Kidney tubule cell (primary cell): ENCODE measurements at regions not wholly inside any gene's neighbourhood (a gene's known extent, or its start where the extent isn't known, plus 50 kb on each side); places are given as distances from the start of the nearest gene placed in this dataset.

Experiments used
- DNase-seq: peaks from one replicate; pipeline ENCODE4 v3.0.0-alpha.2; 2018; ENCODE audit warnings: low spot score

- no peak for DNase-seq
These were observed 2025.2 kb downstream of the PCDH7 start for GRCh38 chr4:32745351-32745750.

- DNase-seq = no peak
These were observed 2027.9 kb downstream of the PCDH7 start for GRCh38 chr4:32748061-32748460.

GRCh38 chr4:32748498-32748897 lies 2028.3 kb downstream of the PCDH7 start:
- peak; percentile 23 for DNase-seq

- no peak for DNase-seq
These were observed 2032.8 kb downstream of the PCDH7 start for GRCh38 chr4:32752962-32753361.

- no peak for DNase-seq
These were observed 2048.7 kb downstream of the PCDH7 start for GRCh38 chr4:32768664-32769389.

- DNase-seq = no peak
These were observed 2051.3 kb downstream of the PCDH7 start for GRCh38 chr4:32771491-32771890.

GRCh38 chr4:32775049-32775448 lies 2054.9 kb downstream of the PCDH7 start:
- DNase-seq = peak; percentile 70

- DNase-seq = no peak
These were observed 2056.4 kb downstream of the PCDH7 start for GRCh38 chr4:32776435-32777203.

GRCh38 chr4:32778025-32778424 lies 2057.9 kb downstream of the PCDH7 start:
- DNase-seq = no peak

GRCh38 chr4:32778938-32779337 lies 2058.8 kb downstream of the PCDH7 start:
- DNase-seq = no peak

GRCh38 chr4:32789026-32789608 lies 2068.9 kb downstream of the PCDH7 start:
- peak; percentile 72 for DNase-seq

- no peak for DNase-seq
These were observed 2070.6 kb downstream of the PCDH7 start for GRCh38 chr4:32790803-32791202.

- DNase-seq = no peak
These were observed 2078.4 kb downstream of the PCDH7 start for GRCh38 chr4:32798471-32799159.

GRCh38 chr4:32824336-32824735 lies 2104.2 kb downstream of the PCDH7 start:
- no peak for DNase-seq

GRCh38 chr4:32826169-32826568 lies 2106.0 kb downstream of the PCDH7 start:
- DNase-seq = no peak

GRCh38 chr4:32830160-32830559 lies 2110.0 kb downstream of the PCDH7 start:
- DNase-seq = no peak

GRCh38 chr4:32831104-32831503 lies 2110.9 kb downstream of the PCDH7 start:
- DNase-seq = no peak

GRCh38 chr4:32840461-32841189 lies 2120.5 kb downstream of the PCDH7 start:
- no peak for DNase-seq

GRCh38 chr4:32841217-32841616 lies 2121.0 kb downstream of the PCDH7 start:
- no peak for DNase-seq

- DNase-seq = no peak
These were observed 2127.3 kb downstream of the PCDH7 start for GRCh38 chr4:32847461-32847860.

- DNase-seq = no peak
These were observed 2135.5 kb downstream of the PCDH7 start for GRCh38 chr4:32855622-32856021.

GRCh38 chr4:32858361-32858760 lies 2138.2 kb downstream of the PCDH7 start:
- DNase-seq = no peak
